ENCODE measurements at regions not wholly inside any gene's neighbourhood (a gene's known extent, or its start where the extent isn't known, plus 50 kb on each side); places are given as distances from the start of the nearest gene placed in this dataset.

DNA sequence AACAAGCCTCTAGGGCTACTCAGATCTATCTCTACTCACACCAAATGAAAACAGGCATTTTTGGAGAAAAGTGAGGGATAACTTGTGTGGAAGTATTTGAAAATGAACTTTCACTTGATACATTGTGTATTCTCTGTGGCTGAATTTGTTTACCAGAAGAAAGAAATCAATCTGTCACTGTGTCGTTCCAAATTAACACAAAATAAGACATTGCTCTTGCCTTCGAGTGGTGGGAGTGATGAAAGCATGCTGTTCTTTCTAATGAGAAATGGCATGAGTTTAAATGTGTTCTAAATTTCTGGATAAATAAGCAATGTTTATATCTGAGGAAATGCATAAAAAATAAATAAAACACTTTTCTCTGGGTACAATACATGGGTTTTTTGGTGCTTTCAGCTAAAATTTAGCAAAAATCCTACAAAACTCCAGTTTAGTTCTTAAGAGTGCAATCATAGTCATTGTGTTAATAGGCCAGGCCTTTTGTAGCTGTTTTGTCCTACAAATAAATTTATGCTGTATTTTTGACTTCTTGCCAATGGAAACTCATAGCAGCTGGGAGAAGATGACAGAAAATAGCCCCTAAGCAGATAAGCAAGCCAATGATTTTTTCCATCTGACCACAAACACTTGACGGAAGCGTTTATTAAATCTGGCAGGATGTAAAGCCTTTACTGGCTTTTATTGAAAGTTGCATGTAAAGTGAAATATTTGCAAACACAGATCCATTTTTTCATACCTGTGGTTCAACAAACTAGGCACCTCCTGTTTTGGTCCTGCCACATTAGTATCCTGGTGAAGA is 1064.1 kb upstream of the GHITM start:
- H3K9me2 ChIP-seq (ENCODE audit: low read depth, low read length), result no peaks in the 10 kb centered on the region
- H3K79me2 ChIP-seq (ENCODE audit: insufficient read depth, low read length), result no peaks in the 10 kb centered on the region
- no peak overlapping the region for H3K4me3 ChIP-seq (ENCODE audit: low read depth, low read length, poor library complexity, severe bottlenecking)
- H3K27ac ChIP-seq (ENCODE audit: low read depth, low read length, poor library complexity, severe bottlenecking), result no peak overlapping the region
- no peak for TF ChIP-seq EZH2 (IDR thresholded peaks at IDR 0.05; ENCODE audit: borderline replicate concordance, low read length)
- TF ChIP-seq, protein P1, sequence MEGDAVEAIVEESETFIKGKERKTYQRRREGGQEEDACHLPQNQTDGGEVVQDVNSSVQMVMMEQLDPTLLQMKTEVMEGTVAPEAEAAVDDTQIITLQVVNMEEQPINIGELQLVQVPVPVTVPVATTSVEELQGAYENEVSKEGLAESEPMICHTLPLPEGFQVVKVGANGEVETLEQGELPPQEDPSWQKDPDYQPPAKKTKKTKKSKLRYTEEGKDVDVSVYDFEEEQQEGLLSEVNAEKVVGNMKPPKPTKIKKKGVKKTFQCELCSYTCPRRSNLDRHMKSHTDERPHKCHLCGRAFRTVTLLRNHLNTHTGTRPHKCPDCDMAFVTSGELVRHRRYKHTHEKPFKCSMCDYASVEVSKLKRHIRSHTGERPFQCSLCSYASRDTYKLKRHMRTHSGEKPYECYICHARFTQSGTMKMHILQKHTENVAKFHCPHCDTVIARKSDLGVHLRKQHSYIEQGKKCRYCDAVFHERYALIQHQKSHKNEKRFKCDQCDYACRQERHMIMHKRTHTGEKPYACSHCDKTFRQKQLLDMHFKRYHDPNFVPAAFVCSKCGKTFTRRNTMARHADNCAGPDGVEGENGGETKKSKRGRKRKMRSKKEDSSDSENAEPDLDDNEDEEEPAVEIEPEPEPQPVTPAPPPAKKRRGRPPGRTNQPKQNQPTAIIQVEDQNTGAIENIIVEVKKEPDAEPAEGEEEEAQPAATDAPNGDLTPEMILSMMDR (IDR thresholded peaks at IDR 0.05; ENCODE audit: low read length), result no peak
- H3K27me3 ChIP-seq (ENCODE audit: insufficient read depth, low read length), result no peaks in the 10 kb centered on the region
- H3K4me1 ChIP-seq (ENCODE audit: insufficient read depth, low read length, severe bottlenecking), result no peaks in the 10 kb centered on the region
- H4K20me1 ChIP-seq (ENCODE audit: insufficient read depth, low read length), result no peaks in the 10 kb centered on the region
- no peak overlapping the region for H3K9ac ChIP-seq (ENCODE audit: low read length)
- no peak overlapping the region for H3K4me2 ChIP-seq (ENCODE audit: low read length)
- H3K9me3 ChIP-seq (ENCODE audit: low read length), result no peaks in the 10 kb centered on the region
- no peak overlapping the region for H2AFZ ChIP-seq (ENCODE audit: low read length)
- H3F3A ChIP-seq (ENCODE audit: insufficient read depth, low read length), result no peaks in the 10 kb centered on the region
- no peaks in the 10 kb centered on the region for H3K36me3 ChIP-seq (ENCODE audit: insufficient read depth, low read length)

DNA sequence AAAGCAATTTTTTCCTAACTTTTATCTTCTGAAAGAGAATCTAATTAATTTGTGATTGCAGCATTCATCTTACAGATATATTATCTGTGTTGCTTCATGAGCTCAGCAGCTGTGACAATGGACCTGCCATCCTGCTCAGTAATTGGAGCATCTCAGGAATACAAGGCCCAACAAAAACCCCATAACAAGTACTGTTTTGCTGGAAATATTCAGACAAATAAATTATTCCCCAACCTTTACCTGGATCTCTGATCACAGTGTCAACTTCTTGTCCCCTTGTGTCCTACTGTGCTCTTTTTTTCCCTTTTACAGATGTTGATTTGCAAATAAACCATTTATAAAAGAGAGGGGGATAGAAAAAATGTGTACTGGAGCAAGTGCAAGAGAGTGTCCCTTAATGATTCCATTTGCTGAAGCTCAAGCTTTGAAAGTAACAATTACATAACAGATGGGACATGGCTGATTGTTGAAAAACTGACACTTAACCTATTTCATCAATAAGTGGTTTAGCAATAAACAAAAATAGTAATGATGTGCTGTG is 1063.4 kb upstream of the GHITM start:
- Histone ChIP-seq H3F3A (ENCODE audit: insufficient read depth, low read length) (no peaks in the 10 kb centered on the region), H3K4me2 (ENCODE audit: low read length) (no peak overlapping the region), H3K4me1 (ENCODE audit: insufficient read depth, low read length, severe bottlenecking) (no peaks in the 10 kb centered on the region), H3K9me2 (ENCODE audit: low read depth, low read length) (no peaks in the 10 kb centered on the region), H2AFZ (ENCODE audit: low read length) (no peak overlapping the region), H3K27me3 (ENCODE audit: insufficient read depth, low read length) (no peaks in the 10 kb centered on the region), H3K9ac (ENCODE audit: low read length) (no peak overlapping the region), H3K9me3 (ENCODE audit: low read length) (no peaks in the 10 kb centered on the region), H3K36me3 (ENCODE audit: insufficient read depth, low read length) (no peaks in the 10 kb centered on the region), H3K4me3 (ENCODE audit: low read depth, low read length, poor library complexity, severe bottlenecking) (no peak overlapping the region), H3K27ac (ENCODE audit: low read depth, low read length, poor library complexity, severe bottlenecking) (no peak overlapping the region), H4K20me1 (ENCODE audit: insufficient read depth, low read length) (no peaks in the 10 kb centered on the region), H3K79me2 (ENCODE audit: insufficient read depth, low read length) (no peaks in the 10 kb centered on the region)
- no peak for TF ChIP-seq EZH2 (IDR thresholded peaks at IDR 0.05; ENCODE audit: borderline replicate concordance, low read length)

DNA sequence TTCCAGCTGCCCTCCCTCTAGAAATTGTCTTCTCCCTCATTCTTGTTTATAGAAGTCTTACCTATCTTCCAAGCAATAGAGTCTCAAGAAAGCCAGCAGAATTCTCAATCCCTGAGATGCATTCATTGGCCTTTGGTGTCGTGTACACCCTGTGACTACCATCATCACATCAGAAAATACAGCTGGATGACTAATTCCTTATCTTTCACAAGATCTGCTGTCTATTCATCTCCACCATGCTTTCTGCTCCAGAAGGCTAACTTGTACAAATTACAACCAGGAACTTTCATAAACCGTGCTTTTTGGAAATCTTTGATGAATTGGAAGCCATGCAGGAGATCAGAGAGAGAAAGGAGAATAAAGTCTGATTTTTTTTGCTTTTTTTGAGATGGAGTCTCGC is 1062.9 kb upstream of the GHITM start:
- no peaks in the 10 kb centered on the region for H3K79me2 ChIP-seq (ENCODE audit: insufficient read depth, low read length)
- H3K9ac ChIP-seq (ENCODE audit: low read length), result no peak overlapping the region
- H4K20me1 ChIP-seq (ENCODE audit: insufficient read depth, low read length), result no peaks in the 10 kb centered on the region
- H3K27me3 ChIP-seq (ENCODE audit: insufficient read depth, low read length), result no peaks in the 10 kb centered on the region
- H3K4me3 ChIP-seq (ENCODE audit: low read depth, low read length, poor library complexity, severe bottlenecking), result no peak overlapping the region
- H3K9me2 ChIP-seq (ENCODE audit: low read depth, low read length), result no peaks in the 10 kb centered on the region
- H3F3A ChIP-seq (ENCODE audit: insufficient read depth, low read length), result no peaks in the 10 kb centered on the region
- no peak overlapping the region for H3K27ac ChIP-seq (ENCODE audit: low read depth, low read length, poor library complexity, severe bottlenecking)
- no peaks in the 10 kb centered on the region for H3K9me3 ChIP-seq (ENCODE audit: low read length)
- H2AFZ ChIP-seq (ENCODE audit: low read length), result no peak overlapping the region
- no peaks in the 10 kb centered on the region for H3K4me1 ChIP-seq (ENCODE audit: insufficient read depth, low read length, severe bottlenecking)
- no peaks in the 10 kb centered on the region for H3K36me3 ChIP-seq (ENCODE audit: insufficient read depth, low read length)
- H3K4me2 ChIP-seq (ENCODE audit: low read length), result no peak overlapping the region
- TF ChIP-seq EZH2 (IDR thresholded peaks at IDR 0.05; ENCODE audit: borderline replicate concordance, low read length), result no peak
- TF ChIP-seq, protein P1 (IDR thresholded peaks at IDR 0.05; ENCODE audit: low read length), result no peak

All from OCI-LY1 (cell line).